ENCODE measurements at regions not wholly inside any gene's neighbourhood (a gene's known extent, or its start where the extent isn't known, plus 50 kb on each side); places are given as distances from the start of the nearest gene placed in this dataset.

GRCh38 chr2:128820452-128820851, 501.8 kb upstream of the HS6ST1 start:
- TF ChIP-seq POLR2AphosphoS5 (IDR thresholded peaks at IDR 0.05; ENCODE audit: low read depth, low read length) (no peak), TAF1 (IDR thresholded peaks at IDR 0.05; ENCODE audit: low read depth, low read length) (no peak), POLR2A (IDR thresholded peaks at IDR 0.05; ENCODE audit: low read depth, low read length) (no peak)
